CD1c-positive myeloid dendritic cell (primary cell): ENCODE measurements at regions not wholly inside any gene's neighbourhood (a gene's known extent, or its start where the extent isn't known, plus 50 kb on each side); places are given as distances from the start of the nearest gene placed in this dataset.
A peak's percentile ranks its signal among the peaks of the same experiment; 100 is the strongest.
"Not testable (repeated sequence)": the region's sequence is repeated elsewhere in the genome, so short reads cannot be mapped to it uniquely, and the experiment has no call there.

ENCODE experiments used
- DNase-seq: peaks from one replicate; pipeline ENCODE4 v3.0.0-alpha.2; 2016; ENCODE audit errors: extremely low spot score

DNA sequence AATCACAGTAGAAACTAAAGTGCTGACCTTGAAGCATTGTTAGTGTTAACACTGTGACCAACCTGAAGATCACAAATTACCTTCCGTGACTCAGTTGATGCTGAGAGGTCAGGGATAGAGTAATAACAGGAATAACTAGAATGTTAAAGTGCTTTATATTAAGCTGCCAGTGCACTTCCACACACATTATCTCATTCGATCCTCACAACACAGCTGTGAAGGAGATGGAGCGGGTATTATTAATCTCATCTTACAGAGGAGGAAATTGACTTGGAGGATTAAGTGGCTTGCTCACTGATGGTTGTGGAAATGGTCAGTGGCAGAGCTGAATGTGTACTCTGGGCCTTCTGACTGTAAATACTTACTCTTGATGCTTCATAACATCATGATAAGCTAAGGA, 252.5 kb upstream of the DMRT1 start:
- DNase-seq, result no peak

GRCh38 chr9:589723-590122, 251.8 kb upstream of the DMRT1 start:
- DNase-seq, result no peak

GRCh38 chr9:591292-591691, 250.2 kb upstream of the DMRT1 start:
- no peak for DNase-seq

GRCh38 chr9:592225-592624, 249.3 kb upstream of the DMRT1 start:
- DNase-seq, result no peak

DNA sequence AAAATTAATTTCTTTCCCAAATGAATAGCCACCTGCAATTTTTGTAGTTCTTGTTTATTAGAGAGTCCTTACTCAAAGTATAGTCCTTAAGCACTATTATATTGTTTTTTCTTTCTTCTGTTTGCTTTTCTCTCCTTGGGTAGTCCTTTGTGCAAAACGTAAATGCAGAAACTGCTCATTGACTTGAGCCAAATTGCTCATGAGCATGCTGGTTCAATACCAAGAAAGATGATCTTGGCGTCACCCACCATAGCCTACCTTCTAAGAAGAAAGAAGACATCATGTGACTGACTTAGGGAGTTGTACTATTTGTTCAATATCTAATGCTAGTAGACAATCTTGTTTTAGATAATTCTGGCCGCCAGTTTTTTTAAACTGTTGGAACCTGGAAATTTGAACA, 248.8 kb upstream of the DMRT1 start:
- DNase-seq, result no peak

GRCh38 chr9:593809-594208, 247.7 kb upstream of the DMRT1 start:
- DNase-seq, result no peak

DNA sequence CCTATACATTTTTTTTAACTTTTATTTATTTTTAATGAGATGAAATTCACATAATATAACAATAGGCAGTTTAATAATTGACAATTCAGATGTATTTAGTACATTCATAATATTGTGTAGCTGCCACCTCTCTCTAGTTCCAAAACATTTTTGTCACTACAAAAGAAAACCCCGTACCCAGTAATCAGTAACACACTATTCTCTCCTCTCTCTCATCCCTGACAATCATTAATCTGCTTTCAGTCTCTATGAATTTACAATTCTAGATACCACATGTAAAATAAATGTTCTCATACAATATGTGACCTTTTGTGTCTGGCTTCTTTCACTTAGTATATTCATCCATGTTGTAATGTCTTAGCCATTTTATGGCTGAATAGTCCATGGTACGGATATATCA, 244.8 kb upstream of the DMRT1 start:
- no peak for DNase-seq

DNA sequence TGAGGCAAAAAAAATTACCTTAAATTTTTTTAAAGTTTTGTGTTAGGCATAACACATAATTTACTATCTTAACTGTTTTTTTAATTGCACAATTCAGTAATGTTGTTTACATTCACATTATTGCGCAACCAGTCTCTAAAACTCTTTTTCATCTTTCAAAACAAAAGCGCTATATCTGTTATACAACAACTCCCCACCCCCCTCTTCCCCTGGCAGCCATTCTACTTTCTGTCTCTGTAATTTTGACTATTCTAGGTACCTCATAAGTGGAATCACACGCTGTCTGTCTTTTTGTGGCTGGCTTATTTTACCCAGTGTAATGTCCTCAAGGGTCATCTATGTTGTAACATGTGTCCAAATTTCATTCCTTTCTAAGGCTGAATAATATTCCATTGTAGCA, 241.5 kb upstream of the DMRT1 start:
- DNase-seq, result no peak

DNA sequence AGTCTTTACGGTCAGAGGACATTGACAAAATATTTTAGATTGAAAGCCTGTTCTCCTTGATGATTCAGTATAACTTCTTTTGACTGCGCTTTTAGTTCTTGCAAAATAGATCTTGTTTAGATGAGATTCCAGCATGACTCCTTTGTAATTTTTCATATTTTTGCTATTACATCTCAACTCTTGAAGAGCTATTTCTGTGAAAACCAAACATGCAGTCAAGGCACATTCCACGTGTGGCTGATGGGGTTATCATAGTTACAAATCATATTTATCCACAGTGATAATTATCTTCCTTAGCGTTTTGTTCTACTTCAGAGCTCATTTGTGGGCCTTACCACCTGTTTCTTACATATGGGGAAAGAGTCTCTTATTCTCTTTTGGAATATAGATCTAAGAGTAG, 238.8 kb upstream of the DMRT1 start:
- no peak for DNase-seq

DNA sequence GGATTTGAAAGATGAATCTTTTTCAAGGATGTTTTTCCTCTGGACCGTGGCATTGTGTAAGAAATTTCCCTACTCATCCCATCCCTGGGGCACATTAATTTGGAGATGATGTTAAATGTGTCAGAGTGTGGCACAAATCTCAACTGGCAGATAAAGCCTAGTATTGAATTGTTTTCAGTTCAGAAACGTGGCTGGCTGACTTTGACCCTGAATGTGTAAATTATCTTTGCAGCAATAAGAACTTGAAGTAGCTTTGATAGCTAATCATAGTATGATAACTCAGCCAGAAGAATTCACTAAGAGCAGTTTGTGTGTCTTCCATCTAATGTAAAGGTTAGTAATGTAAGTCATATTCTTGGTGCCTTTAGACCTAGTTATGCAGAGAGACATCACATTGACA, 238.4 kb upstream of the DMRT1 start:
- no peak for DNase-seq

GRCh38 chr9:607417-607816, 234.1 kb upstream of the DMRT1 start:
- DNase-seq, result no peak

- peak; percentile 75 for DNase-seq
Measured at GRCh38 chr9:613771-614347, 227.6 kb upstream of the DMRT1 start.

DNA sequence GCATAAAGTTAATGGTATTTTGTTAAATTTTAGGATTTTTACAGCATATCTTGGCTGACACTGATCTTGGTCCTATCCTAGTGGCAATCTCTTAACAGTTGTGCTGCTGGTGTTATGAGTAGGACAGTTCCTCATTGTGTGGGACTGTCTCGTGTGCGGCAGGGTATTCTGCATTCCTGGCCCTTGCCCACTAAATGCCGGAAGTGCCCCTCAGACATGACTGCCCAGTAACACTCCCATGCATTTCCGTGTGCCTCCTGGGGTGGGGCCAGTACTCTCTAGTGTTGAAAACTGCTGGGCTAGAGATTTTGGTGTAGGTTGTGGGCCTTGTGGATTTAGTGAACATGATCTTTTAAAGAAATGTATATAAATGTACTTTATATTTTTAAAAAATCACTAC, 227.1 kb upstream of the DMRT1 start:
- DNase-seq, result peak; percentile 84

- DNase-seq, result no peak
Measured at GRCh38 chr9:615756-616155, 225.7 kb upstream of the DMRT1 start.

GRCh38 chr9:616694-617093, 224.8 kb upstream of the DMRT1 start:
- DNase-seq, result no peak

DNA sequence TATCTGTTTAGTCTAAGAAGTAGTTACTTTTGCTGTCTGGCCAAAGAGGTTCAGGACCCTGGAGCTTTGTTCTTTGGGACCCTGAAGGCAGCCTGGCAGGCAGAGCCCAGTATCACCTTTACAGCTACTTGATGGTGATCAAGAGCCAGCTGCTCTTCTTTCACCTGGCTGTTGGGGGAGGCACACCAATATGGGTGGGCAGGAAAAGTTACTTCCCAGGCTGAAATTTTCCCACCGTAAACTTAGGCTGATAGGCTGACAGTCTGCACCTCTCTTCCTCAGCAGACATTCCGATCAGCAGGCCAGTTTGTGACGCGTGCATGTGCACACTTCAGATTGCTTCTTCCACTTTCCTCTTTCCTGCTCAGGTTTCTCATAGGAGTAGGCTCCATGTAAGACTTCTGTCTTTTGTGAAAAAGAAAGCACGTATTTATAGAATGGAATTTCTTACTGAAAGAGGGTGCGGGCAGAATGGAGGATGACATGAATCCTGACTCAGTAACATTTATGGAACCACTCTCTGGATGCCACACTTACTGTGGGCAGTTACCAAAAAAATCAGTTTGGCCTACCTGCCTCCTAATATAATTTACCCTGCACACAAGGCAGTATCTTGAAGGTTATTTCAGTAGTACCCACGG, 223.9 kb upstream of the DMRT1 start:
- DNase-seq, result no peak

- DNase-seq, result no peak
Measured at GRCh38 chr9:618478-618877, 223.0 kb upstream of the DMRT1 start.

- DNase-seq, result peak; percentile 74
Measured at GRCh38 chr9:621201-621855, 220.2 kb upstream of the DMRT1 start.

- DNase-seq, result no peak
Measured at GRCh38 chr9:624935-625500, 216.5 kb upstream of the DMRT1 start.

- no peak for DNase-seq
Measured at GRCh38 chr9:625613-626012, 215.9 kb upstream of the DMRT1 start.

GRCh38 chr9:626114-626513, 215.4 kb upstream of the DMRT1 start:
- DNase-seq, result not testable (repeated sequence)

DNA sequence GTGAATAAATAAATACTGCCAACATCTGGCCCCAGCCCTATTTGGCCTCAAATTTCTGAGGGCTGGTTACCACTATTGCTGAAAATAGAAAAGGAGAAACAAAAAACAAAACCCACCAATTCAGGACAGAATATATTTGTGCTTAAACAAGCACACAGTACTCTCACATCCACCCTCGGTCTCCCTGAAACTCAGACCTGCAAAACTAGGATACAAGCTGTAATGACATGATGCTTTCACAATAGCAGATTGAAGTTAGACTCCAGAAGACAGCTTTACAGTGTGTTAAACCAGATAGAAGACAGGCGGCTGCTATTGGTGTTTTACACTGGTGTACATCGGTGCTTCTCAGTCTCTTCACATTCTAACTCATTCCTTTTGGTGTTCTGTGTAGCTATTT, 214.9 kb upstream of the DMRT1 start:
- no peak for DNase-seq

- no peak for DNase-seq
Measured at GRCh38 chr9:627336-627970, 214.0 kb upstream of the DMRT1 start.
